Testis (tissue), 2 donors: ENCODE measurements at regions not wholly inside any gene's neighbourhood (a gene's known extent, or its start where the extent isn't known, plus 50 kb on each side); places are given as distances from the start of the nearest gene placed in this dataset.
"Not testable (repeated sequence)": the region's sequence is repeated elsewhere in the genome, so short reads cannot be mapped to it uniquely, and the experiment has no call there.

Source experiments
- DNase-seq: peaks from one replicate; pipeline ENCODE4 v3.0.0-alpha.2; 2019
- H3K27ac ChIP-seq, 2 donors: fragments of 200-600 bp; sonication (generic); one replicate each; pipeline ENCODE4 v1.5.1; 2019
- H3K27me3 ChIP-seq: fragments of 200-600 bp; sonication (generic); one replicate; pipeline ENCODE4 v1.5.1; 2019
- H3K36me3 ChIP-seq: fragments of 200-600 bp; sonication (generic); one replicate; pipeline ENCODE4 v1.5.1; 2017; ENCODE audit warnings: low read depth; ENCODE audit errors: missing control alignments
- H3K4me1 ChIP-seq: fragments of 200-600 bp; sonication (generic); one replicate; pipeline ENCODE4 v1.5.1; 2019
- H3K4me3 ChIP-seq, 2 donors: fragments of 200-600 bp; sonication (generic); one replicate each; pipeline ENCODE4 v1.5.1; 2017 to 2019
- H3K9me3 ChIP-seq: fragments of 200-600 bp; sonication (generic); one replicate; pipeline ENCODE4 v1.5.1; 2017
- POLR2A ChIP-seq: fragments of 450-650 bp; IDR thresholded peaks from one replicate; pipeline ENCODE4 v1.6.1; 2017; ENCODE audit warnings: antibody characterized with exemption, mild to moderate bottlenecking, moderate library complexity
- WGBS, 2 donors: methylation state at CpG; one replicate each; pipeline ENCODE4 v1.1.5; 2018; 5-methylcytosine and 5-hydroxymethylcytosine counted together
- intact Hi-C: fragments of 100-400 bp; cut with DNase I; formaldehyde crosslinking; loops from one replicate; pipeline ENCODE4 v1.15.1; 2023; ENCODE audit warnings: low total_unique reads
- TF ChIP-seq, protein P1 (sequence below), 3 experiments: fragments of 450-650 bp in 2 of 3; fragments of 200-600 bp in 1 of 3; sonication (generic) in 1 of 3; IDR thresholded peaks; one replicate each; pipeline ENCODE4 v1.5.1; 2016 to 2019; ENCODE audit warnings: antibody characterized with exemption in 3 of 3, mild to moderate bottlenecking in 2 of 3, moderate library complexity in 1 of 3

DNA sequence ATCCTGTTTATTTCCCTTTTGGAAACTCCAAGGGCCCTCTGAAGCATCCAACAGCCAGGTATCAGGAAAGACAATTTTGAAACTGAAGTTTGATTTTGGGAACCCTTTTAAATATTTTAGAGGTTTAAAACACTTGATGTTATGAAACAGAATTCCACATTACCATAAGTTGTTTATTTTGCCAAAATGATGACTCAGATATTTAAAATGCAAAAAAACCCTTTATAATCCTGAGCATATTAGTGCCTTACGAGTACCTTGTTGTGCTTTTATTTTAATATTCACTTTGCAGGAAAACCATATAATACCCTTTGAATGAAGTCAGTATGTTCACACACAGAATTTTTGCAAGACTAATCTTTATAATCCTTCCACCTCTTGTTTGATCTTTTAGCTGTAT lies 765.1 kb upstream of the CA10 start:
- WGBS, 2 donors = 83% methylated on average over 1 of the region's 1 CpG
- Histone ChIP-seq H3K4me3 (no peak overlapping the region), H3K27ac (no peak overlapping the region), H3K27me3 (no peaks in the 10 kb centered on the region), H3K36me3 (no peaks in the 10 kb centered on the region), H3K4me1 (no peaks in the 10 kb centered on the region), H3K9me3 (no peaks in the 10 kb centered on the region)
- no peak for DNase-seq
- no peak for TF ChIP-seq POLR2A
- TF ChIP-seq, protein P1, sequence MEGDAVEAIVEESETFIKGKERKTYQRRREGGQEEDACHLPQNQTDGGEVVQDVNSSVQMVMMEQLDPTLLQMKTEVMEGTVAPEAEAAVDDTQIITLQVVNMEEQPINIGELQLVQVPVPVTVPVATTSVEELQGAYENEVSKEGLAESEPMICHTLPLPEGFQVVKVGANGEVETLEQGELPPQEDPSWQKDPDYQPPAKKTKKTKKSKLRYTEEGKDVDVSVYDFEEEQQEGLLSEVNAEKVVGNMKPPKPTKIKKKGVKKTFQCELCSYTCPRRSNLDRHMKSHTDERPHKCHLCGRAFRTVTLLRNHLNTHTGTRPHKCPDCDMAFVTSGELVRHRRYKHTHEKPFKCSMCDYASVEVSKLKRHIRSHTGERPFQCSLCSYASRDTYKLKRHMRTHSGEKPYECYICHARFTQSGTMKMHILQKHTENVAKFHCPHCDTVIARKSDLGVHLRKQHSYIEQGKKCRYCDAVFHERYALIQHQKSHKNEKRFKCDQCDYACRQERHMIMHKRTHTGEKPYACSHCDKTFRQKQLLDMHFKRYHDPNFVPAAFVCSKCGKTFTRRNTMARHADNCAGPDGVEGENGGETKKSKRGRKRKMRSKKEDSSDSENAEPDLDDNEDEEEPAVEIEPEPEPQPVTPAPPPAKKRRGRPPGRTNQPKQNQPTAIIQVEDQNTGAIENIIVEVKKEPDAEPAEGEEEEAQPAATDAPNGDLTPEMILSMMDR (IDR thresholded peaks at IDR 0.05) = no peak
- intact Hi-C loops = no loop called here

DNA sequence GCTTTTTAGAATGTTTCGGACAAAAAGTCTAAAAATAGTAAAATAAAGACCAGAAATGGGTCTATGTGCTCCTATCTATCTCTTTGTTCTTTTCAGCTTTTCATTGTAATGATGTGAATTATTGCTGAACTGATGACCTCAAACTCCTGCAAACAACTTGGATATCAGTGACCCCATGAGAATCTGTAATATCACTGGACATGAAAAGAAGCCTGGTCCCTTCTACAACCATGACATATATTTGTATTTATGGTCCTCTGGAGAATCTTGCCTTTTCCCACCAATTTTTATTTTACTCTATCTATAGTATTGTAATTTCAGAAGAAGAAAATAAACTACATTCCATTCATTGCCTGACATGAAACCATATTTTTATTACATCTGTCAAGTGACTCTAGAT lies 740.7 kb upstream of the CA10 start:
- Histone ChIP-seq H3K9me3 (no peaks in the 10 kb centered on the region), H3K4me3 (no peak overlapping the region), H3K36me3 (no peaks in the 10 kb centered on the region), H3K27ac (no peak overlapping the region), H3K27me3 (no peaks in the 10 kb centered on the region), H3K4me1 (no peaks in the 10 kb centered on the region)
- TF ChIP-seq POLR2A = no peak
- TF ChIP-seq, protein P1 (IDR thresholded peaks at IDR 0.05) = no peak
- WGBS, 2 donors = 30 to 48% methylated on average over 1 of the region's 1 CpG
- intact Hi-C loops = no loop called here
- no peak for DNase-seq

DNA sequence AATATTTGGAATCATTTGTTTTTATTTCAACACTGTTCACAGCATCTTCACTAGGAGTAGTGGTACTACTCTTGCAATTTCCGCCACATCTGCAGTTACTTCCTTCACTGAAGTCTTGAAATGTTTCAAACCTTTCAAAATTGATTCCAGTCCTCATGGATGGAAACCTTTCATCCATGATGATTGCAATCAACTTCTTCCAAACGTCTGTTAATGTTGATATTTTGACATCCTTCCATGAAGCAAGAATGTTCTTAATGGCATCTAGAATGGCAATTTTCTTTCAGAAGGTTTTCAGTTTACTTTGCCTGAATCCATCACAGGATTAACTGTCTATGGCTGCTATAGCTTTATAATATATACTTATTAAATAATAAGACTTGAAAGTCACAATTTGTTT lies 736.8 kb upstream of the CA10 start:
- DNase-seq = no peak
- no peaks in the 10 kb centered on the region for H3K9me3 ChIP-seq
- intact Hi-C loops = no loop called here
- H3K27me3 ChIP-seq = no peaks in the 10 kb centered on the region
- no peak overlapping the region for H3K4me3 ChIP-seq
- H3K36me3 ChIP-seq = no peaks in the 10 kb centered on the region
- H3K27ac ChIP-seq = no peak overlapping the region
- WGBS, 2 donors = 42 to 76% methylated on average over 2 of the region's 2 CpGs
- no peak for TF ChIP-seq POLR2A
- TF ChIP-seq, protein P1 (IDR thresholded peaks at IDR 0.05) = no peak
- H3K4me1 ChIP-seq = no peaks in the 10 kb centered on the region

DNA sequence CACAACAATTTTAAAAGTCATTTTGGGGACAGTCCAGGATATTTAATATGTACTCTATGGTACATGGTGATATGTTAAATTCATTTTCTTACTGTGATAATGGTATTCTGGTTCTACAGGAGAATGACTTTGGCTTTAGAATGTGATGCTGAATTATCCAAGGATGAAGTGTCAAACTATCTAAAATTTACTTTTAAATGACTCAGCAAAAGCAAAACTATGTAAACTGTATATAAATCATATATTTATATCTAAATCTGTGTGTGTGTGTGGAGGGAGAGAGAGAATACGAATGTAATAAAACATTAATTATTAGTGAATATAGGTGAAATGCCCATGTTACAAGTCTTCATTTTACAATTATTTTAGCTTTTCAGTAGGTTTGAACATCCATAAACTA lies 733.8 kb upstream of the CA10 start:
- intact Hi-C loops = no loop called here
- Histone ChIP-seq H3K27me3 (no peaks in the 10 kb centered on the region), H3K27ac (no peak overlapping the region), H3K4me1 (no peaks in the 10 kb centered on the region), H3K9me3 (no peaks in the 10 kb centered on the region), H3K4me3 (no peak overlapping the region), H3K36me3 (no peaks in the 10 kb centered on the region)
- TF ChIP-seq POLR2A = no peak
- TF ChIP-seq, protein P1 (IDR thresholded peaks at IDR 0.05) = no peak
- DNase-seq = no peak
- 84 to 89% methylated on average over 1 of the region's 1 CpG for WGBS, 2 donors

DNA sequence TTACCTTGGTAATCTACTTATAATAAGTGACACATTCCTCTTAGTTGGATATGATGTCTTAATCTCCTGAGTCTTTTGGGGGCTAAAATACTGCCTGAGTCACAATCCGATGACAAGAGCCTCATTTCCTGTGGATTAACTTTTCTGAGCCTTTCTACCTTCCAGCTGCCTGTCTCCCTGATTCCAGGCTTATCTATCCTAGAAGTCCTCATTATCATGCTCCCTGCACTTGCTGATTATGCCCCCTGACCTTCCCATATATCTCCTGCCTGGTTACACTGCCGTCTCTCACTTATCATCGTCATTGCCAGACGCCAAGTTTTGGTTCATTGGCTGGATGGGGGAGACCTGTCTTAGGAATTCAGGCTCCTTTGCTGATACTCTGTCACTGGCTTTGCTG lies 727.4 kb upstream of the CA10 start:
- no peak overlapping the region for H3K4me3 ChIP-seq
- WGBS, 2 donors = 32 to 40% methylated on average over 4 of the region's 4 CpGs
- no peaks in the 10 kb centered on the region for H3K4me1 ChIP-seq
- no peaks in the 10 kb centered on the region for H3K9me3 ChIP-seq
- H3K36me3 ChIP-seq = no peaks in the 10 kb centered on the region
- no peak overlapping the region for H3K27ac ChIP-seq
- H3K27me3 ChIP-seq = no peaks in the 10 kb centered on the region
- TF ChIP-seq, protein P1 (IDR thresholded peaks at IDR 0.05) = no peak
- no peak for TF ChIP-seq POLR2A
- intact Hi-C loops = no loop called here
- DNase-seq = no peak

DNA sequence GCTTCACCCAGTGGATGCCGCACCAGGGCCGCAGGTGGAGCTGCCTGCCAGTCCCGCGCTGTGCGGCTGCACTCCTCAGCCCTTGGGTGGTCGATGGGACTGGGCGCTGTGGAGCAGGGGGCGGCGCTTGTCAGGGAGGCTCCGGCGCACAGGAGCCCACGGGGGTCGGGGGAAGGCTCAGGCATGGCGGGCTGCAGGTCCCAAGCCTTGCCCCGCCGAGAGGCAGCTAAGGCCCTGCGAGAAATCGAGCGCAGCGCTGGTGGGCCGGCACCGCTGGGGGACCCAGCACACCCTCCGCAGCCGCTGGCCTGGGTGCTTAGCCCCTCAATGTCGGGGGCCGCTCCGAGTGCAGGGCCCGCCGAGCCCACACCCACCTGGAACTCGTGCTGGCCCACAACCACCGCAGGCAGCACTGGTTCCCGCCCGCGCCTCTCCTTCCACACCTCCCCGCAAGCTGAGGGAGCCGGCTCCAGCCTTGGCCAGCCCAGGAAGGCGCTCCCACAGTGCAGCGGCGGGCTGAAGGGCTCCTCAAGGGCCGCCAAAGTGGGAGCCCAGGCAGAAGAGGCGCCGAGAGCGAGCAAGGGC lies 725.5 kb upstream of the CA10 start:
- H3K27ac ChIP-seq, H3K4me1 ChIP-seq, intact Hi-C loops, DNase-seq, H3K9me3 ChIP-seq, H3K36me3 ChIP-seq, H3K27me3 ChIP-seq: not testable (repeated sequence)
- 38 to 40% methylated on average over 8 to 40 of the region's 43 CpGs for WGBS, 2 donors
- H3K4me3 ChIP-seq = peak overlapping the region; percentile 25 to 47

DNA sequence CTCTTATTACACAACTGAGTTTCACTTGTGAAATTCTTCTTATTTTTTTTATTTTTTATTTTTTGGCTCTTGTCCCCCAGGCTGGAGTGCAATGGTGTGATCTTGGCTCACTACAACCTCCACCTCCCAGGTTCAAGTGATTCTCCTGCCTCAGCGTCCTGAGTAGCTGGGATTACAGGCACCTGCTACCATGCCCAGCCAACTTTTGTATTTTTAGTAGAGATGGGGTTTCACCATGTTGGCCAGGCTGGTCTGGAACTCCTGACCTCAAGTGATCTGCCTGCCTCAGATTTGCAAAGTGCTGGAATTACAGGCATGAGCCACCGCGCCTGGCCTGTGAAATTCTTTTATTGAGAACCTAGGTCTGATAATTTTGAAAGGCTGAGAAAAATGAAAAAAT lies 688.3 kb upstream of the CA10 start:
- H3K36me3 ChIP-seq, H3K27me3 ChIP-seq, H3K27ac ChIP-seq, H3K4me1 ChIP-seq, intact Hi-C loops, DNase-seq, H3K4me3 ChIP-seq, H3K9me3 ChIP-seq: not testable (repeated sequence)
- WGBS, 2 donors = 92 to 93% methylated on average over 3 of the region's 3 CpGs
